Naive B cell (primary cell): ENCODE measurements at regions not wholly inside any gene's neighbourhood (a gene's known extent, or its start where the extent isn't known, plus 50 kb on each side); places are given as distances from the start of the nearest gene placed in this dataset.
"Not testable (repeated sequence)": the region's sequence is repeated elsewhere in the genome, so short reads cannot be mapped to it uniquely, and the experiment has no call there.

Experiments used
- ATAC-seq, 2 donors: fragments of 150-1000 bp; cut with Tn5 transposase; 2 replicates each; pipeline ENCODE4 v1.10.0; 2021; ENCODE audit warnings: low read depth in 2 of 2, mild to moderate bottlenecking in 2 of 2, moderate library complexity in 2 of 2
- DNase-seq: peaks from one replicate; pipeline ENCODE4 v3.0.0; 2022
- H3K27ac Mint-ChIP-seq, 6 donors: one replicate each; pipeline ENCODE4 v1.8.0; 2020 to 2022; ENCODE audit warnings: mild to moderate bottlenecking in 6 of 6, mixed read lengths in 6 of 6, moderate library complexity in 5 of 6, inconsistent platforms in 2 of 6
- H3K27me3 Mint-ChIP-seq, 3 donors: one replicate each; pipeline ENCODE4 v1.8.0; 2021 to 2022; ENCODE audit warnings: mixed read lengths in 3 of 3, mild to moderate bottlenecking in 1 of 3
- H3K36me3 Mint-ChIP-seq, 2 donors: one replicate each; pipeline ENCODE4 v1.8.0; 2020 to 2022; ENCODE audit warnings: mixed read lengths in 2 of 2, inconsistent platforms in 1 of 2, mild to moderate bottlenecking in 1 of 2
- H3K4me1 Mint-ChIP-seq, 3 donors: one replicate each; pipeline ENCODE4 v1.8.0; 2020 to 2022; ENCODE audit warnings: mixed read lengths in 3 of 3, inconsistent platforms in 1 of 3, mild to moderate bottlenecking in 1 of 3, moderate library complexity in 1 of 3
- H3K4me3 Mint-ChIP-seq, 8 donors: one replicate each; pipeline ENCODE4 v1.8.0; 2020 to 2022; ENCODE audit warnings: mild to moderate bottlenecking in 8 of 8, mixed read lengths in 8 of 8, moderate library complexity in 8 of 8, inconsistent platforms in 2 of 8
- H3K9me3 Mint-ChIP-seq, 7 donors: one replicate each; pipeline ENCODE4 v1.8.0; 2020 to 2022; ENCODE audit warnings: mixed read lengths in 7 of 7, mild to moderate bottlenecking in 5 of 7, inconsistent platforms in 2 of 7, moderate library complexity in 1 of 7

GRCh38 chr7:81234896-81235295, 316.0 kb upstream of the SEMA3C start:
- DNase-seq (no peak), ATAC-seq (no peak)
- H3K9me3 Mint-ChIP-seq, result peaks cover 0 to 11% (median 3%) of the 10 kb centered on the region in 7 donors
- no peaks in the 10 kb centered on the region for H3K4me1 Mint-ChIP-seq
- no peak overlapping the region for H3K4me3 Mint-ChIP-seq
- H3K27me3 Mint-ChIP-seq, result no peaks in the 10 kb centered on the region
- no peaks in the 10 kb centered on the region for H3K36me3 Mint-ChIP-seq
- H3K27ac Mint-ChIP-seq, result no peak overlapping the region

- no peak for ATAC-seq
- H3K27me3 Mint-ChIP-seq, result no peaks in the 10 kb centered on the region
These were observed 314.5 kb upstream of the SEMA3C start for GRCh38 chr7:81233208-81233940.

DNA sequence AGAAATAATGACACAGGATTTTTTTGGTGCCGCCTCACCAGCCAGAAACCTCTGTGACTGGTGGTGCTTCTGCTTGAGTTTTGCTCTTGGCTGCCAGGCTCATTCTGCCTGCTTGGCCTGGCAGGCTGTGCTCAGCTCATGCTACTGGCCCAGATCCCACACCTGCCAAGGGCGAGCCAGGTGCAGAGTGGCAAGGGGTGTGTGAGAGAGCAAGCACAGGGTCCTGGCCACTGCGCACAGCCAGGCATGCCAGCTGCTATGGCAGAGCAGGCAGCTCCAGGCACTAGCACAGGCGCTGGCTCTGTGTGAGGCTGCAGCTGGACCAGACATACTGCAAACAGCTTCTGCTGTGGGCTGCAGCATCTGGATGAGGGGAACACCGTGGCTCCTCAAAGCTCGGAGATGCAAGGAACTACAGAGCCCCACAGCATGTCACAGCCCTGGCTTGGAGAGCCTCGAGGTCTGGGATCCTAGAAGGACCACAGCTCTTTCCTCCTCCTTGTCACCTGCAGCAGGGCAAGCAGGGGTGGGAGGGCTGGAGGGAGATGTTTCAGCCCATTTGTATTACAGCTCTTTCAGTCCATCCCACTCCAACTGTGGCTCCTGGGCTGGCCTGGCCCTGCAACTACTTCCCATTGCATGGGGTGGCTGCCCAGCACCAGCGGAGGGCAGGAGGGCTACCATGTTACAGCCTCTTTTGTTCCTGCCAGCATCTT, 313.4 kb upstream of the SEMA3C start:
- Mint-ChIP-seq H3K27me3 (no peaks in the 10 kb centered on the region), H3K9me3 (peaks cover 0 to 5% (median 0%) of the 10 kb centered on the region in 7 donors), H3K4me3 (no peak overlapping the region), H3K36me3 (no peaks in the 10 kb centered on the region), H3K27ac (no peak overlapping the region), H3K4me1 (no peaks in the 10 kb centered on the region)
- ATAC-seq (no peak), DNase-seq (no peak)

More at GRCh38 chr7:81233208-81233940, 314.5 kb upstream of the SEMA3C start:
- Mint-ChIP-seq H3K4me3 (no peak overlapping the region), H3K4me1 (no peaks in the 10 kb centered on the region), H3K36me3 (no peaks in the 10 kb centered on the region), H3K27ac (no peak overlapping the region), H3K9me3 (peaks cover 0 to 9% (median 3%) of the 10 kb centered on the region in 7 donors)
- no peak for DNase-seq

DNA sequence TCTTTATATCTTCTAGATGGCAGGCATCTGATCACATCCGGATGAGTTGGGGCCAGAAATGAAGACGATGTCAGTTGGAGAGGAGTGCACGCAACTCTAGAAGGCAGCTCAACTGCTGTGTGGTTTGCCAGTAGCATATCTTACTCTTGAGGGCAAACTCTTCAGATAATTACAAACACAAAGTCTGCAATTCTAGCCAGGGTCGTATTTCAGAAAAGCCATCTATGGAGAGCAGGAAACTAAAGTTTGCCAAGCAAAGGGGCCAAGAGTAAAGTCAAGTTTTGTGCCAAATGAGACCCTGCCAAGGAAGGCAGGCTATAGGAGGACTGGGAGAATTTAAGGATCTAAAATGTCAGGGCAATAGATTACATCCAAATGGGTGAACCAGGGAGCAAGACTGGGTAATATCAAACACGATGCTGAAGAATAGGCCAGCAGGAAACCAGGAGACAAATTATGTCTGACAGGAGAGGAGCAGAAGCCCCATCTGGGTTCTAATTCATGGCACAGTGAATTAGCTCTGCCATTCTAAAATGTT, 312.5 kb upstream of the SEMA3C start:
- DNase-seq, result no peak
- no peaks in the 10 kb centered on the region for H3K36me3 Mint-ChIP-seq
- no peak overlapping the region for H3K4me3 Mint-ChIP-seq
- H3K27me3 Mint-ChIP-seq, result no peaks in the 10 kb centered on the region
- peaks cover 0 to 5% (median 0%) of the 10 kb centered on the region in 7 donors for H3K9me3 Mint-ChIP-seq
- no peak overlapping the region for H3K27ac Mint-ChIP-seq
- ATAC-seq, result no peak
- no peaks in the 10 kb centered on the region for H3K4me1 Mint-ChIP-seq

GRCh38 chr7:81226234-81226633, 307.4 kb upstream of the SEMA3C start:
- no peak for DNase-seq
- H3K4me1 Mint-ChIP-seq, result no peaks in the 10 kb centered on the region
- H3K4me3 Mint-ChIP-seq, result no peak overlapping the region
- H3K36me3 Mint-ChIP-seq, result no peaks in the 10 kb centered on the region
- peaks cover 0 to 14% (median 6%) of the 10 kb centered on the region in 7 donors for H3K9me3 Mint-ChIP-seq
- H3K27me3 Mint-ChIP-seq, result no peaks in the 10 kb centered on the region
- ATAC-seq, result no peak
- H3K27ac Mint-ChIP-seq, result no peak overlapping the region

- H3K36me3 Mint-ChIP-seq, DNase-seq, H3K27ac Mint-ChIP-seq, H3K4me1 Mint-ChIP-seq, H3K27me3 Mint-ChIP-seq, H3K4me3 Mint-ChIP-seq, ATAC-seq: not testable (repeated sequence)
- peaks cover 0 to 11% (median 6%) of the 10 kb centered on the region in 7 donors for H3K9me3 Mint-ChIP-seq
These were observed 303.8 kb upstream of the SEMA3C start for GRCh38 chr7:81222692-81223091.

GRCh38 chr7:81221527-81222217, 302.8 kb upstream of the SEMA3C start:
- H3K27ac Mint-ChIP-seq, result no peak overlapping the region
- DNase-seq, result no peak
- no peak for ATAC-seq
- H3K27me3 Mint-ChIP-seq, result no peaks in the 10 kb centered on the region
- H3K36me3 Mint-ChIP-seq, result no peaks in the 10 kb centered on the region
- H3K4me1 Mint-ChIP-seq, result no peaks in the 10 kb centered on the region
- H3K4me3 Mint-ChIP-seq, result no peak overlapping the region
- H3K9me3 Mint-ChIP-seq, result peaks cover 0 to 11% (median 8%) of the 10 kb centered on the region in 7 donors

- peaks cover 0 to 8% (median 7%) of the 10 kb centered on the region in 7 donors for H3K9me3 Mint-ChIP-seq
- no peaks in the 10 kb centered on the region for H3K36me3 Mint-ChIP-seq
- no peaks in the 10 kb centered on the region for H3K27me3 Mint-ChIP-seq
- no peaks in the 10 kb centered on the region for H3K4me1 Mint-ChIP-seq
- H3K27ac Mint-ChIP-seq, result no peak overlapping the region
- no peak for ATAC-seq
- no peak for DNase-seq
- no peak overlapping the region for H3K4me3 Mint-ChIP-seq
These were observed 299.7 kb upstream of the SEMA3C start for GRCh38 chr7:81218480-81219106.

DNA sequence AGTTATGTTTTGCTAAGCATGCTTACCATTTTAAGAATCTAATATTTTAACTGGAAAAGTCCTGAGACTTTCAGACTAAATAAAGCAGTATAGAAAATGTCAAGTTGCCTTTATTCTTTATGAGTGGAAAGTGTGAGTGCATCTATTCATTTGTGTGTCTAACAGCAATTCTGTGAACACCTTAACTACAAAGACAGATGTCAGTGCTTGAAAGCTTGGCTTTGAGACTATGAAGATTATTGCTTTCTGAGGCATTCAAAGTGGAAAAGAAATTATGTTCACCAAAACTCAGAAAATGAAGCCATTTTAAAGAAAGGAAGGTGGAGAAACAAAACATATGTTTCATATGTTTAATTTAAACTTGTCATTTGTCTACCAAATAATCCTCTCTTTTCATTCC, 294.5 kb upstream of the SEMA3C start:
- Mint-ChIP-seq H3K4me1 (no peaks in the 10 kb centered on the region), H3K27ac (no peak overlapping the region), H3K36me3 (no peaks in the 10 kb centered on the region), H3K4me3 (no peak overlapping the region), H3K27me3 (no peaks in the 10 kb centered on the region), H3K9me3 (peaks cover 0 to 4% (median 2%) of the 10 kb centered on the region in 7 donors)
- DNase-seq (no peak), ATAC-seq (no peak)

- H3K4me1 Mint-ChIP-seq, result no peaks in the 10 kb centered on the region
- ATAC-seq (no peak), DNase-seq (no peak)
- no peaks in the 10 kb centered on the region for H3K27me3 Mint-ChIP-seq
- H3K27ac Mint-ChIP-seq, result no peak overlapping the region
- no peaks in the 10 kb centered on the region for H3K36me3 Mint-ChIP-seq
- H3K9me3 Mint-ChIP-seq, result peaks cover 0 to 5% (median 0%) of the 10 kb centered on the region in 7 donors
- no peak overlapping the region for H3K4me3 Mint-ChIP-seq
These were observed 293.1 kb upstream of the SEMA3C start for GRCh38 chr7:81211934-81212320.

GRCh38 chr7:81211204-81211933, 292.5 kb upstream of the SEMA3C start:
- no peak for DNase-seq
- no peak overlapping the region for H3K4me3 Mint-ChIP-seq
- peaks cover 0 to 9% (median 0%) of the 10 kb centered on the region in 7 donors for H3K9me3 Mint-ChIP-seq

DNA sequence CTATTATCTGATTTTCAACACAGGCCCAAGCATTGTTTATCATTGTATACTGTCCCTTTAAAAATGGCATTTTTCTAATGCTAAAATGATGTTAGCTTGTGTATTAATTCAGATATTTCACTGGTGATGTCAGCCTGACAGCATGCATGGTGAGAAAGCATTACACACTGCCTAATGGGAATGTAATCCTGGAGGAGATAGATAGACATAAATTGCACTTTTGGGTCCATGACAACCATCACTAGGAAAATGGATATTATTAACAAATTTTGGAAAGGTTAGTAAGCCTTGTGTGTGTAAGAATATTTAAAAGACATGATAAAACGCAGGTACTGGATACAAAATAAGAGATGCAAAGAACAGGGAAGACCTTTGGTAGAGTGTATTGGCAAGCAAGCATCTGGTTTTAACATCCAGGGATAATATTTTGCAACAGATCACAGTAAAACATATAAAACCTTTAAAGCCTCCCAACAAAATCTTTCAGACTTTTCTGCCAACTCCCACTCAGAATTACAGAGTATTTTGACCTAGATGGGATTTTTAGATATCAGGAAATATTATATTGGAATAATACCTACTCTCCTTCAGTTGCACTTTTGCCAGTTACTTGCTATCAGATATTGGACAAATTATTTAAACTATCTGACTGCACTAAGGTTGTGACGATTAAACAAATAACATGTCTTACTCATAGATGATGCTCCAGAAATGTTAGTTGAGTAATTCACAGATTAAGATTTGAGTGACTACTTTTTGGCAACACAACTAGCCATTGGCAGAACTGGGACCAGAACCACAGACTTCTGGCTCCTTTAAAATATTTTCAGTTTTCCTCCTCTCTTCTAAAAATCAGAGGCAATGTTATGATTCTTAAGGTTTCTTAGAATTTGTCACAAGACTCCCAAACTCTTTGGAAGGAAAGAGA, 291.6 kb upstream of the SEMA3C start:
- Mint-ChIP-seq H3K4me1 (no peaks in the 10 kb centered on the region), H3K27me3 (no peaks in the 10 kb centered on the region), H3K4me3 (no peak overlapping the region)

More at GRCh38 chr7:81211204-81211933, 292.5 kb upstream of the SEMA3C start:
- H3K4me1 Mint-ChIP-seq, result no peaks in the 10 kb centered on the region
- no peaks in the 10 kb centered on the region for H3K27me3 Mint-ChIP-seq
- no peaks in the 10 kb centered on the region for H3K36me3 Mint-ChIP-seq
- no peak overlapping the region for H3K27ac Mint-ChIP-seq
- ATAC-seq, result no peak

More for the DNA sequence above, 291.6 kb upstream of the SEMA3C start:
- peaks cover 0 to 11% (median 0%) of the 10 kb centered on the region in 7 donors for H3K9me3 Mint-ChIP-seq
- DNase-seq, result no peak
- ATAC-seq, result no peak
- H3K27ac Mint-ChIP-seq, result no peak overlapping the region
- H3K36me3 Mint-ChIP-seq, result no peaks in the 10 kb centered on the region
